Hypothalamus (tissue), 51 donors: ENCODE measurements at regions not wholly inside any gene's neighbourhood (a gene's known extent, or its start where the extent isn't known, plus 50 kb on each side); places are given as distances from the start of the nearest gene placed in this dataset.

Experiments
- DNase-seq, 51 donors: peaks; one replicate each; lab custom pipeline; 2025; lab: John Stamatoyannopoulos, UW

DNA sequence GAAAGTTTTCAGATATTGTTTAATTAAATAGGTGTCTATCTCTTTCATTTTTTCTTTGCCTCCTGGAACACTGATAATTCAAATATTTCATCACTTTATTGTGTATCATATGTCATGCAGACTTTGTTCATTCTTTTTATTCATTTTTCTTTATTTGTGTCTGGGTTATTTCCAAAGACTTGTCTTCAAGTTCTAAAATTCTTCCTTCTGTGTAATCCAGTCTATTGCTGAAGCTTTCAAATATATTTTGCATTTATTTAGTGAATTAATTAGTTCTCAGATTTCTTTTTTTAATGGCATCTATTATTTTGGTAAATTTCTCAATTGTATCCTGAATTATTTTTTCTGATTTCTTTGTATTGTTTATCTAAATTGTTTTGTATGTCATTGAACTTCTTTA, 70.1 kb downstream of the ZNF330 start:
- DNase-seq: no peak

DNA sequence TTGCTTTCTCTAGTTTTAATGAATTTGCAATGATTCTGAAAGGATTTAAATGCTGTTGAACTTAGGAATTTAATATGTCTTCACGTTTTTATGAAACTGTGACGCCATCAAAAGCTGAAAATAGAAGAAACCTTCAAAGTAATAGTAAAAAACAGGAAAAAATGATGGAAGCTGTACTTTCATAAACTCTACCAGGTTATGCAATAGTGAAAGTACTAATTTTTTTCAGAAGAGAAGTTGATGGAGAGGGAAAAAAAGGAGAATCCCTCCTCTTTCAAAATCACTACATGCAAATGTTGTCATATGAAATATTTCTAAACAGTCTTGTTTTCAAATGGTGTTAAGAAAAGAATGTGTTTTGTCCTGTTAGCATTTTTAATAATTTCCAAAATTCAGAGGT, 73.6 kb downstream of the ZNF330 start:
- no peak for DNase-seq

DNA sequence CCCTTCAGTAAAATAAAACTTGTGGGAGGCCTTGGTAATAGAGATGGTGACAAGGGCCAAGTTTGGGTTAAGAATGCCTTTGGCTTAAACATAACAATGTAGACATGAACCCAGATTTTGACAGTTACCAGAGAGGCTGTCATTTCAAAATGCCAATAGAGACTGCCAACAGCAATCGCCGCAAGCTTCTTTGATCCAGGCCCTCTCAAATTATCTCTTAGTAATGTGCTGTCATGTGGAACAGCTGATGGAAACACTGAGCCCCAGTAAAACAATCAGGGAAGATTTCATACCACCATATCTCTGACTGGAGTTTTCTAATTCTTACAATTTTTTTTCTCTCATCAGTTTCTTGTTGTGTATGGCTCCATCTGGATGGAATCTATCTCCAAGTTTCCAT, 80.5 kb downstream of the ZNF330 start:
- no peak for DNase-seq

DNA sequence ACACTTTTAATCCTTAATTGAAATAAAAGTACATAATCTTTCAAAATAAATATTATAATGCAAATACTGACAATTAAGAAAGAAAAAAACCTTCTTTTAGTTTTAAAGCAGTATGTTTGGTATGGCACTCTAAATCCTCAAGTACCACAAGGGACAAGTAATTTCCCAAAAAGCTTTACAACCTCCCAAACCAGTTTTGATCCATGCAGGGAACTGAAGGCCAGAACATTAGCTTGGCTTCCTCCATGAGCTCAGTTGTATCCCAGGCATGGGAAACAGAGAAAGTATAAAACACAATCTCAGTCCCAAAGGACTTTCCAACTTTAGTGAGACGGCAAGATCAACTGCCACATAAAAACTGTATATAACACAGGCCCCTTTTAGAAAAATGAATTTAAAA, 82.2 kb downstream of the ZNF330 start:
- DNase-seq: no peak

DNA sequence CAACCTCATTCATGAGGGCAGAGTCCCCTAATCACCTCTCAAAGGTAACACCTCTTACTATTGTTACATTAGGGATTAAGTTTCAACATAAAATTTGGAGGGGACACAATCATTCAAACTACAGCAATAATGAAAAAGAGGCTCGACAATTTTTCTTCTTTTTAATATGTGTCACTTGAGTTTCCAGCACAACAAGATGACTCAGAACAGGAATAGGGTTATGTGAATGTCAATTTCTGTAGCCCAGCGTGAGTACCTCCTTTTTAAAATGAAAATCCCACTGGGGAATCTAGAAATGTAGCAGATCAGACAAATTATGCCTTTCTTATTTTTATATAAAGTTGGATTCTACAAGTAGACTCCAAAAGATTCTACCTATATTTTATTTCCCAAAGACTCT, 83.7 kb downstream of the ZNF330 start:
- no peak for DNase-seq

DNA sequence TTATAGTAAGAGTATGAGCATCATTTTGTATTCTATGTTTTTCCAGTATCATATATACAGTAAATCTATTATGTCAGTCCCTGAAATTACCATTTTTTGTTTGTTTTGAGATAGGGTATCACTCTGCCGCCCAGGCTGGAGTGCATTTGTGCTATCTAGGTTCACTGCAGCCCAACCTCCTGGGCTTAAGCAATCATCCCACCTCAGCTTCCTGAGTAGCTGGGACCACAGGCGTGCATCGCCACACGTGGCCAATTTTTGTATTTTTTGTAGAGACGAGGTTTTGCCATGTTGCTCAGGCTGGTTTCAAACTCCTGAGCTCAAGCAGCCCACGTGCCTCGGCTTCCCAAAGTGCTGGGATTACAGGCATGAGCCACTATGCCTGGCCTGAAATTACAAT, 85.6 kb downstream of the ZNF330 start:
- DNase-seq: no peak

DNA sequence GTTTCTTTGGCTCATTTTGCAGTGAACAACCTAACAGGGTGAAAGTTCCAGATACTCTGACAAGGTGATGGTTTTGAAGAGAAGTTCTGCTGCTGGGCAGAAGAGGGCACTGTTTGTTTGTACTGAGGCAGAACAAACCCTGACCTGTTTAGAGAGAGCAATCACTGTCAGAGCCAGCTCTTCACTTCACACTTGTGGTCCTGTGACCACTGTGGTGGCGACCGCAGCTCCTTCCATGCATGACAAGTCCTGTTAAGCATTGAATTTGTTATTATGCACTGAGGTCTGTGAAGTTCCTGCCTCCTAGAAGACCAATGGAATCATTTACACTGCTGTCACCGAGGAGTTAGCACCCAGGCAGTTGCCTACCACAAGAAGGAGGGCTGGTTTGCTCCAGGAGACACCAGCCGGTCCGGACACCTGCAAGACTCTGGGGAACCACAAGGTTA, 86.6 kb downstream of the ZNF330 start:
- peak in 30 of 51 donors; percentile 1 to 44 (median 12) for DNase-seq

DNA sequence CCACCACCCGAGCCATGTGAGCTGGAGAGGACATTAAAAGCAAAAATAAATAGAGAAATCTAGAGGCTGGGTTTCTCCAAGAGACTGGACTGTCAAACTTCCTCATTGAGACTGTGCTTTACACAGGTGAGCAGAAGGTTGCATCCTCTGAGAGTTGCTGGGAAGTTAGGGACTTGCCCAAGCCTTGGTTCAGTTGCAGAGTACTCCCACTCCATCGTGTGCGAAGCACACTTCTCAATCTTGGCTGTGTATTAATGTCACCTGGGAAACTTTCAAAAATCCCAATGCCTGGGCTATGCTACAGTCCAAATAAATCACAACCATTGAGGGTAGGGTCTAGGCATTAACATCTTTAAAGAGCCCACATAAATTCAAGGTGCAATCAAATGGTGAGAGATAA, 89.2 kb downstream of the ZNF330 start:
- DNase-seq: no peak

DNA sequence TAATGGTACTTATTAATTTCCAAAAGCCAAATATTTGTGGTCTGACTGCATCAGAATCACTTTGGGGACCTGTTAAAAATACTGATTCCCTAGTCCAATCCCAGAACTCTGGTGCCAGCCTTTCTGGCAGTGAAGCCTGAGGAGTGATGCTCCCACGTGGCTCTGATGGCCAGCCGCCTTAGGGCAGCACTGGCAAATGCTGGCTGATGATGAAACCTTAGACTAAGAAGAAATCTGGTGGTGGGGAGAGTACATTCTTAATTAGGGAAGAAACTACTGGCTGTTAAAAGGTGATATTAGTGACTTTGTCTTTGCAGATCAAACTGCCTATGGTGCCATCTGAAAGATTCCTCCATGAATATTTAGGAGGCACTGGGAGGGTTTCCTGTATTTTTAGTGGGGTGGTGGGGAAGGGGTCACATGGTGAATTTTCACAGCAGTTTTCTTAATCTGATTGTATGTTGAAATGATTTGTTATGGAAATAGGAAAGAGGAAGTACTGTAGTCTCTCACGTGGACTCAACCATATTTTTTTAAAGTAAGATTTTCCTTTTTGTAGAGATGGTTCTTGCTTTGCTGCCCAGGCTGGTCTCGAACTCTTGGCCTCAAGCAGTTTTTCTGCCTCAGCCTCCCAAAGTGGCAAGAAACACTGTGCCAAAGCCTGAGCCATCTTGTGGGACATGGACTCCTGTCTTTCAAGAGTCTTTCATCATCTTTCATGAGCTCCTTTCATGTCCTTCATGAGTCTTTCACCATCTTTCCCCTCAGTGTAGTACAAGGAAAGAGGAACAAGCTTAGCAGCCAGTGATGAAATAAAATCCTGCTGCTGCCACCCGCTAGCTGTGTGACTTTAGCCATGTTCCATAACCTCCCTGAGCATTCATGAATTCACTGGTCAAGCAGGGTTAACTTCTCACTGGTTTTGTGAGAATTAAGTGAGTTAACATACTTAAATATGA, 90.8 kb downstream of the ZNF330 start:
- no peak for DNase-seq

DNA sequence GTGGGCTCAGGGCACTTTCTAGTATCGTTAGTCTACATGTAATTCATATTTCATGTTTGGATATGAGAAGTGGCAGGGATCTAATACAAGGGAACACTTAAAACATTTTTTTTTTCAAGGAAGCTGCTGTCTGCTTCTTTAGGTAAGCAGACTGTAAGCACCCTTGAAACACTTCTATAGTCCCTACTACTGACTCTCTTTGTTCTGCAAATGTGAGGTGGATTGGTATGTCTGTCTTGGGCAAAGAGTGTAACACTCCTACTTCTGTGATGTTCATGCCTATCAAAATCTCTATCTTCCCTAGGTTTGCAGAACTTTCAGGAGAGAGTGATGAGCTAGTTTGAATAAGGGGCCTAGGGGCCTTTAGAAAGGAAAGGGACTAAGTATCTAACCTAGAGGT, 93.9 kb downstream of the ZNF330 start:
- DNase-seq: no peak

DNA sequence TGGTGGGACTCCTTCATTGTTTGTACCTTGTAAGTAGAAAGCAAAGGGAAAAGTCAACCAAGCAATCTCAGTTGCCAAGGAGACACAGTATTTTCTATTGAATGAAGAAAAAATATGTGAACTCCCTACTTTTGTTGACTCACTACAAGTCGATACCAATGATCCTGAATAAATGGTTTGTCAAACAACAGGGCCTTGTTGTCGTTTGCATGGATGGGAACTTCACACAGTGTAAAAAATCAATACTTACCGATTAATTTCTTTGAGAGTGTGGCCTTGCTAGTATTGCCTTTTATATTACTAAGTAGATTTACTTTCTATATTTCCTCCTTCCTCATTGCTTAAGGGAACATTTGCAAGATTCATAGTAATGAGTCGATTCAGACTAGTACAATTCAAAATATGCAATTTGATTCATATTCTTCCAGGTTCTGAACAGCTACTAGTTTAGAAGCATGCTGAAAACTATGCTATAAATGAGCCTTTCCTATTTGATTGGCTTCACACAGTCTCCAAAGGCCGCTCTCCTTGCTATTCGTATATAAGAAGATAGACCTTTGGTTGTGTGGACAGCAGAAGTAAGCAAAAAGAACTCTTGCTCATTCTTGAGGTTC, 108.0 kb downstream of the ZNF330 start:
- DNase-seq: no peak

DNA sequence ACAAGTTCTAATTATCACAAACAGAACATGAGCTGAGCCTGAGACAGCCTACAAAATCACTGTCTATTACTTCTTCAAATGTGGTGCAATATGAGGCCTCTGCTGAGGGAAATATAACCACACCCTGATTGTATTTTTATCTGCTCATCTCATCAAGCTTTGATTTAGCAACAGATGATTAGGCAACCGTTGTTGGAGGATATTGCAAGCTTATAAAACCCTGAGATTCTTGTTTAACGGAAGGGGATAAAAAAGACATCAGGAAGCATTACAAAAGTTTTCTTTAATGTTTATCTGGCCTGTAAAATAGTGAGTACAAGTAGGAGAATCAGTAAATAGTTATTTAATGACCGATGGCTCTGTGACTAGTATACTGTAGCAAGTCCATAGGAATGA, 108.5 kb downstream of the ZNF330 start:
- no peak for DNase-seq

DNA sequence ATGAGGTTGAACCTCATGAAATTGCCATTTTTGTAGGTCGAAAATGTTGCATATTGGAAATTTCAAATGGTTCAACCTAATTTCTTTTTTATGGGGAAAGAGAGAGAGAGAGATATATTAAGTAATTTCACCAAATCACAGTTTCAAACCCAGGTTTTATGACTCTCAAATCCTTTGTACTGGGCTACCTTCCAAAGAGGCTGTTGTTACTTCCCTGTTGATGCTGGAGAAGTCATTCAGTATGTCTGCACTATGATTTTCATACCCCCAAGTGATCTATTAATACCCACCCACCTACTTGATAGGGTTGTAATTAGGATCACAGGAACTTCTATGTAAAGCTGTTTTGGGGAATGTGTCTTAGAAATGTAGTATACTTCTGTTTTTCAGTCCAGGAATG, 109.9 kb downstream of the ZNF330 start:
- DNase-seq: no peak

DNA sequence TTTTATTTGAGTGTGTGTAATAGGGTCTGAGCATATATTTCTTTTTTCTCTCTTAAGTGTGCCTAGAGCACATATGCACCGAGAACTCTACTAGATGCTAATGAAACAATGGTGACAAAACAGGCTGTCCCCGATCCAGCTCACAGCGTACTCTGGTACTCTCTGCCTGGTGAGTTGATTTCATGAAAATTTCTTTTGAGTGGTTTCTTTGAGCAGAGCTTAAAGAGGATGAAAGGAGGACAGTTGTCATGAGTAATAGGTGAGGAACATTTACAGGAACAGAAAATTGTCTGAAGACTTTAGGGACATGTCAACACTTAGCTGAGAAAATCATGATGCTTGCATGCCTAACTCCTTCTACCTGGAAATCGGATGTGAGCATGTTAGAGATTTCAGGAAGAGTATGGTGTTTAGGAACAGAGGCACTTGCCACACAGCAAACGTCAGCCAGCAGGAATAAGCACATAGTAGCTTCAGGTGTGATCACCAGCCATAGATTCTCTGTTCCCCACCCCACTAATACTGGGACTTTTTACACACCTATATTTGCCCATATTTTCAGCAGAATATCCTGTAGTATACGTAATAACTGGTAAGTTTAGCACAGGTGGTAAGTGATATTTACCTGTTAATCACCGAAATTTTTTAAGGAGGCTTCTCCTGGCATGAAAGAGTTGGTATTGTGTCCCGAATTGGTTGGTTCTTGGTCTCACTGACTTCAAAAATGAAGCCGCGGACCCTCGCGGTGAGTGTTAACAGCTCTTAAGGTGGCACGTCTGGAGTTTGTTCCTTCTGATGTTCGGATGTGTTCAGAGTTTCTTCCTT, 111.1 kb downstream of the ZNF330 start:
- no peak for DNase-seq

DNA sequence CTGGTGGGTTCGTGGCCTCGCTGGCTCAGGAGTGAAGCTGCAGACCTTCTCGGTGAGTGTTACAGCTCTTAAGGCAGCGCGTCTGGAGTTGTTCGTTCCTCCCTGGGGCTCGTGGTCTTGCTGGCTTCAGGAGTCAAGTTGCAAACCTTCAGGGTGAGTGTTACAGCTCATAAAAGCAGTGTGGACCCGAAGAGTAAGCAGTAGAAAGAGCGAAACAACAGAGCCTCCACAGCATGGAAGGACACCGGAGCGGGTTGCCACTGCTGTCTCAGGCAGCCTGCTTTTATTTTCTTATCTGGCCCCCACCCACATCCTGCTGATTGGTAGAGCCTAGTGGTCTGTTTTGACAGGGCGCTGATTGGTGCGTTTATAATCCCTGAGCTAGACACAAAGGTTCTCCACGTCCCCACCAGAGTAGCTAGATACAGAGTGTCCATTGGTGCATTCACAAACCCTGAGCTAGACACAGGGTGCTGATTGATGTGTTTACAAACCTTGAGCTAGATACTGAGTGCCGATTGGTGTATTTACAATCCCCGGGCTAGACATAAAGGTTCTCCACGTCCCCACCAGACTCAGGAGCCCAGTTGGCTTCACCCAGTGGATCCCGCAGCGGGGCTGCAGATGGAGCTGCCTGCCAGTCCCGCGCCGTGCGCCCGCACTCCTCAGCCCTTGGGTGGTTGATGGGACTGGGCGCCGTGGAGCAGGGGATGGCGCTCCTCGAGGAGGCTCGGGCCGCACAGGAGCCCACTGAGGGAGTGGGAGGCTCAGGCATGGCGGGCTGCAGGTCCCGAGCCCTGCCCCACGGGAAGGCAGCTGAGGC, 111.9 kb downstream of the ZNF330 start:
- peak in 3 of 51 donors; percentile 2 to 10 (median 3) for DNase-seq

DNA sequence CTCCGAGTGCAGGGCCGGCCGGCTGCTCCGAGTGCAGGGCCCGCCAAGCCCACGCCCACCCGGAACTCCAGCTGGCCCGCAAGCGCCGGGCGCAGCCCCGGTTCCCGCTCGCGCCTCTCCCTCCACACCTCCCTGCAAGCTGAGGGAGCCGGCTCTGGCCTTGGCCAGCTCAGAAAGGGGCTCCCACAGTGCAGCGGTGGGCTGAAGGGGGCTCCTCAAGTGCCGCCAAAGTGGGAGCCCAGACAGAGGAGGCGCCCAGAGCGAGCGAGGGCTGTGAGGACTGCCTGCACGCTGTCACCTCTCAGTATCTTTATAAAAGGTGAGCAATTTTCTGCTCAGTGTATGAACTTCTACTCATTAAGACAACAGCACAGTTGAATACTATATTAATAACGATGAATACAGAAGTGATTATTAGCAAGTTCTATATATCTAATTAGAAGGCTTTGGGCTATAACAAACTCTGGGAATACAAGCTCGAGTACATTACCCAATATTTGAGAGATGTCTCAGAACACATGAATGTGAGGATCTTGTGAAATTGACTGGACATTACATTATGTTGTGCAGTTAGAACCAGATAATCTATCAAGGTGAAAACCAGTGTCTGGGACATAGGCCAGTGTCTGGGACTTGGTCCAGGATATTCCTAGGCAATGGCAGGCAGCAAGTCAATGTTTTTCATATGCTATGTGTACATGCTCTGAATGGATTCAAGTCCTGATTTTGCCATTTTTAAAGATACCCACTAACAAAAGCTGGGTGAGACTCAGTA, 112.9 kb downstream of the ZNF330 start:
- peak in 1 of 51 donors; percentile 2 for DNase-seq

DNA sequence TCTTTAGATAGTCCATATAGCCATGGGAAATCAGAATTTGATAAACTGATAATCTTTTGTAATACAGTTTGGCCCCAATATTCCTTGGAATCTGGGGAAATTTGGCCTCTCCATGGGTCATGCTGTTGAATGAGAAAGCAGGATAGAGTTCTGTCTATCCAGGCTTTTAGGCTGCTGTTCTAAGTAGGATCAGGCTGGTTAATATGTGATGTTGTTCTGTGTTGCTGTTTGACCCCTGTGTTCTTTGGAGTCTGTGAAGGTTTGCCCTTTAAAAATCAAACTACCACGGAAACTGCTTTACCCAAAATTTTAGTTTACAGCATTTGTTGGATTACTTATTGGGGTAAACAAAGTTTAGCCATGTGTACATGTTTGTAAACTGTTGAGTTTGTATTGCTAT, 114.5 kb downstream of the ZNF330 start:
- DNase-seq: no peak

DNA sequence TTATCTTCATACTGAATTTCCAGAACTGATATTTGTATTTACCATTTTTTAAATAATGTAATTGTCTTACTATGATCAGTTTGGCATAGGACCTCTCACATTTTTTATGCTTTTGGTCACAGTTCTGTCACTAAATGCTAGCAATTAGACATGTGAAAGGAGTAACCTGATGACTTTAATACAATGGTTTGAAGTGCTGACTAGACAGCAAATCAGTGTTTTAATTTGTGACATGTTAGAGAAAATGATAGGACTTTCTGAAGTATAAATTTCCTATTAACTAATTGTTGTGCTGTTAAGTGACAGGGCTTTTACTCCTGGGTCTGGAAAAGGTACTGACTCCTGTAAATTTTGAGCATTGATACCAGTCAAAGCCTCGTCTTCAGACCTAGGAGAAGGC, 117.5 kb downstream of the ZNF330 start:
- no peak for DNase-seq

DNA sequence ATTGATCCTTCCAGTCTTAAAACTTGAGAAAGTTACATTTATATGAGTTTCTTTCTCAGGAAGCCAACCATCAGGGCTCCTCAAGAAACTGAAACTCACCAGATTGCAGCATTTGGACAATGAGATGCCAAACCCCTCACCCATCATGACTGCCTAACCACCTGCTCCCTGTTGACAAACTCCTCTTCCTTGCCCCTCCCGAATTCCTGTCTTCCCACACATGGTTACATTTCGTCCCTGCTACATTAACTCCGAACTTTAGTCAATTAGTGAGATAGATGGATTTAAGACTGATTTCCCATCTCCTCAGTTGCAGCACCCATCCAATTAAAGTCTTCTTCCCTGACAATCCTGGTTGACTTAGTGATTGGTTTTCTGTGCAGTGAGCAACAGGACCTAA, 118.7 kb downstream of the ZNF330 start:
- DNase-seq: no peak

DNA sequence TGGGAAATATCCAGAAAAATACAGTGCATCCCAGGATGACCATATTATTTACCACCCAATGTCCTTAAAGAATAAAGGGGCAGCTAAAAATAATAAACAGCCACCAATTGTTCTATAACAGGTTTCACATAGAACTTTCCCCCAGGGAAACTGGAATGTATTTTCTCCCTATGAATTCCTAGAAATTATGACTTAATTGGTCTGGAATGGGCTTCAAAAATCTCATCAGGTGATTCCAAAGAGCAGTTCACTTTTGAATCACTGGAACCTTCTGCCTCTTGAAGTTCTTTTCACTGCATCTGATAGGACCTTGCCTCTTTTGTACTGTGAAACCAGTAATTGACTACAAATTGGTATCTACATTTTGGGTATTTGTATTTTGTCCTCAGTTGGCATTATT, 119.3 kb downstream of the ZNF330 start:
- no peak for DNase-seq
